ENCODE measurements at regions not wholly inside any gene's neighbourhood (a gene's known extent, or its start where the extent isn't known, plus 50 kb on each side); places are given as distances from the start of the nearest gene placed in this dataset.
A peak's percentile ranks its signal among the peaks of the same experiment; 100 is the strongest.

- ATAC-seq, result no peak
- WGBS, 2 donors, result 71 to 80% methylated on average over 9 of the region's 9 CpGs
- no peak for FAIRE-seq
These were observed 576.5 kb upstream of the EDIL3 start for GRCh38 chr5:84961193-84961592.

GRCh38 chr5:84961903-84962302, 577.2 kb upstream of the EDIL3 start:
- no peaks in the 10 kb centered on the region for H3K9me3 ChIP-seq
- no peak for TF ChIP-seq CTCF (IDR thresholded peaks at IDR 0.05)
- FAIRE-seq (no peak), ATAC-seq (no peak), DNase-seq (peak in 1 of 6 donors; percentile 34)
- no peaks in the 10 kb centered on the region for H3K36me3 ChIP-seq
- 48 to 59% methylated on average over 3 of the region's 3 CpGs for WGBS, 2 donors
- intact Hi-C loops (cut with DNase I), result no loop called here
- no peaks in the 10 kb centered on the region for H3K27me3 ChIP-seq
- H3K4me3 ChIP-seq, result no peak overlapping the region
- no peak overlapping the region for H3K27ac ChIP-seq
- H3K4me1 ChIP-seq, result no peaks in the 10 kb centered on the region

More at GRCh38 chr5:84961193-84961592, 576.5 kb upstream of the EDIL3 start:
- DNase-seq, result peak in 2 of 6 donors; percentile 8 to 47
- H3K9me3 ChIP-seq, result no peaks in the 10 kb centered on the region
- no peak overlapping the region for H3K4me3 ChIP-seq
- no peak overlapping the region for H3K27ac ChIP-seq
- H3K27me3 ChIP-seq, result no peaks in the 10 kb centered on the region
- intact Hi-C loops (cut with DNase I), result no loop called here
- no peaks in the 10 kb centered on the region for H3K4me1 ChIP-seq
- H3K36me3 ChIP-seq, result no peaks in the 10 kb centered on the region
- no peak for TF ChIP-seq CTCF (IDR thresholded peaks at IDR 0.05)

- WGBS, 2 donors, result 76 to 78% methylated on average over 2 of the region's 2 CpGs
- Histone ChIP-seq H3K4me1 (no peaks in the 10 kb centered on the region), H3K4me3 (no peak overlapping the region), H3K36me3 (no peaks in the 10 kb centered on the region), H3K9me3 (no peaks in the 10 kb centered on the region), H3K27ac (no peak overlapping the region), H3K27me3 (no peaks in the 10 kb centered on the region)
- FAIRE-seq, result no peak
- DNase-seq, result no peak
- intact Hi-C loops (cut with DNase I), result no loop called here
- no peak for ATAC-seq
- TF ChIP-seq CTCF (IDR thresholded peaks at IDR 0.05), result no peak
These were observed 598.4 kb upstream of the EDIL3 start for GRCh38 chr5:84983093-84983492.

GRCh38 chr5:84985148-84985547, 600.5 kb upstream of the EDIL3 start:
- H3K9me3 ChIP-seq, result no peaks in the 10 kb centered on the region
- no peak for ATAC-seq
- no peak for FAIRE-seq
- DNase-seq, result no peak
- TF ChIP-seq CTCF (IDR thresholded peaks at IDR 0.05), result no peak
- no peak overlapping the region for H3K4me3 ChIP-seq
- no peaks in the 10 kb centered on the region for H3K36me3 ChIP-seq
- H3K4me1 ChIP-seq, result no peaks in the 10 kb centered on the region
- H3K27me3 ChIP-seq, result no peaks in the 10 kb centered on the region
- intact Hi-C loops (cut with DNase I), result no loop called here
- H3K27ac ChIP-seq, result no peak overlapping the region
- 24 to 33% methylated on average over 3 of the region's 3 CpGs for WGBS, 2 donors

GRCh38 chr5:84986688-84987087, 602.0 kb upstream of the EDIL3 start:
- Histone ChIP-seq H3K27me3 (no peaks in the 10 kb centered on the region), H3K9me3 (no peaks in the 10 kb centered on the region), H3K4me3 (no peak overlapping the region), H3K4me1 (no peaks in the 10 kb centered on the region), H3K36me3 (no peaks in the 10 kb centered on the region), H3K27ac (no peak overlapping the region)
- WGBS, 2 donors, result 63 to 73% methylated on average over 7 of the region's 7 CpGs
- DNase-seq (no peak), FAIRE-seq (no peak), ATAC-seq (no peak)
- intact Hi-C loops (cut with DNase I), result no loop called here
- TF ChIP-seq CTCF (IDR thresholded peaks at IDR 0.05), result no peak

Measured in pancreas (tissue), 10 donors.